OCI-M2 (cell line): ENCODE measurements at regions not wholly inside any gene's neighbourhood (a gene's known extent, or its start where the extent isn't known, plus 50 kb on each side); places are given as distances from the start of the nearest gene placed in this dataset.

ENCODE experiments used
- DNase-seq: peaks from one replicate; lab custom pipeline; 2025; ENCODE audit not compliant: unreplicated experiment; lab: John Stamatoyannopoulos, UW

- no peak for DNase-seq
These were observed 98.7 kb upstream of the MGAT5 start for GRCh38 chr2:134155134-134155533.

- DNase-seq, result no peak
These were observed 95.6 kb upstream of the MGAT5 start for GRCh38 chr2:134158295-134158694.

- no peak for DNase-seq
These were observed 92.7 kb upstream of the MGAT5 start for GRCh38 chr2:134161170-134161547.

- no peak for DNase-seq
These were observed 90.5 kb upstream of the MGAT5 start for GRCh38 chr2:134163336-134163735.

GRCh38 chr2:134164306-134164705 lies 89.6 kb upstream of the MGAT5 start:
- no peak for DNase-seq

GRCh38 chr2:134167015-134167414 lies 86.9 kb upstream of the MGAT5 start:
- DNase-seq, result no peak

DNA sequence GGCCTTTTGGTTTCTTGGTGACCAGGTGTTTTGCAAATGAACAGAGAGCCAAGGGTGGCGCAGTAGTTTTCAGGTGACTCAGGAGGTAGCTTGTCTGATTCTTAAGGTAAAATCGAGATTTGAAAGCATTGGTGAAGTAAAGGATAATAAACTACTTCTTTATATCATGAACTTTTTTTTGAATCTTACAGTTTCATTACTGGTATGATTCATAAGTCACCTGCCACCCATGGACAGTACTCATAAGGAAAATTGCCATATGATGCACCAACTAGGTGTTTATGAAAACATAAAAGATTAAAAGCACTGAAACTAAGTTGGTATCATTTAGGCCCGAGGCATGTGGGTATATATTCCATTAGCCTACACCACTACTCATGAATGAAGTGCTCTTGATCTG lies 84.1 kb upstream of the MGAT5 start:
- no peak for DNase-seq

GRCh38 chr2:134170294-134170693 lies 83.6 kb upstream of the MGAT5 start:
- DNase-seq, result no peak

DNA sequence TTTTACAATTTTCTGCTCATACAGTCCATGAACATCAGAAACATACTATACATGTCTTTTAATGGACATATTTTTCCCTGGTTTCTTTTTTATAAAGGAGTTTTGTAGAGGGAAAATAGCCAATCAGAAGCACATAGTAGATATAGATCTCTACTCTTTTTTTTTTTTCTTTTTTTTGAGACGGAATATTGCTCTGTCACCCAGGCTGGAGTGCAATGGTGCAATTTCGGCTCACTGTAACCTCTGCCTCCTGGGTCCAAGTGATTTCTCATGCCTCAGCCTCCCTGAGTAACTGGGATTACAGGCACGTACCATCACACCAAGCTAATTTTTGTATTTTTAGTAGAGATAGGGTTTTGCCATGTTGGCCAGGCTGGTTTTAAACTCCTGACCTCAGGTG lies 83.2 kb upstream of the MGAT5 start:
- DNase-seq, result no peak

GRCh38 chr2:134173338-134174016 lies 80.4 kb upstream of the MGAT5 start:
- DNase-seq, result no peak

DNA sequence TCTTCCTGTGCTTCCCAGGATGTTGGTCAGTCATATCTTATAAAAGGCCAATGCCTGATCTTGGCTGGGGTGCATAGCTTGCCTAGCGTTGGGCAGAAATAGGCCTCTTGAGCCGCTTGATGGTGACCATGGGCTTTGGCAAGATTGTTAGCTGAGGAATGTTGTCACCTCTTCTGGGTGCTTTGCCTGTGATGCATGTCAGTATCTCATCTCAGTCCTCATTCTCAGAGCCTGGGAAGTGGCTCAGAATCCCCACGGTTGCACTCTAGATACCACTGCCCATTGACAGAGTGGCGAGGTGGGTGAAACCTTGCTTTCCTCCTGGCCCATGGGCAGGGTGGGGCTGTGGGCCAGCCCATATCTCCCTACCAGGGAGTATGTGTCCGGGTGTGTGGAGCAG lies 79.2 kb upstream of the MGAT5 start:
- DNase-seq, result no peak

DNA sequence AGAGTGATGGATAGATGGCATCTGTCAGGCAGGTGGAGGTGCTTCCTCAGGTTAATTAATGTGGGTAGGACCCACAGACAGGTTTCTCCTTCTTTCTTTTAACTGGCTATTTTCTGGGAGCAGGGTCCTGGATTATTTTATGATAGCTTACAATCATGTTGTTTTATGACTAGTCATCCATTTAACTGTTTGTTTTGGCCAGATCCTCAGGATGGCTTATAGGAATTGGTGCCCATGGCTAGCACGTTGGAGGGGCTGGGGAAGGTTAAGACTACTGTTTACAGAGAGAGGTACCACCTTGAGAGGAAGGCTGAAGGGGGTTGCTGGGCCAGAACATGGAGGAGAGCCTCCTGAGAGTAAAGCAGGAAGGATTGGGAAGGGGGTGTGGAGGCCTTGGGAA lies 78.0 kb upstream of the MGAT5 start:
- DNase-seq, result no peak

DNA sequence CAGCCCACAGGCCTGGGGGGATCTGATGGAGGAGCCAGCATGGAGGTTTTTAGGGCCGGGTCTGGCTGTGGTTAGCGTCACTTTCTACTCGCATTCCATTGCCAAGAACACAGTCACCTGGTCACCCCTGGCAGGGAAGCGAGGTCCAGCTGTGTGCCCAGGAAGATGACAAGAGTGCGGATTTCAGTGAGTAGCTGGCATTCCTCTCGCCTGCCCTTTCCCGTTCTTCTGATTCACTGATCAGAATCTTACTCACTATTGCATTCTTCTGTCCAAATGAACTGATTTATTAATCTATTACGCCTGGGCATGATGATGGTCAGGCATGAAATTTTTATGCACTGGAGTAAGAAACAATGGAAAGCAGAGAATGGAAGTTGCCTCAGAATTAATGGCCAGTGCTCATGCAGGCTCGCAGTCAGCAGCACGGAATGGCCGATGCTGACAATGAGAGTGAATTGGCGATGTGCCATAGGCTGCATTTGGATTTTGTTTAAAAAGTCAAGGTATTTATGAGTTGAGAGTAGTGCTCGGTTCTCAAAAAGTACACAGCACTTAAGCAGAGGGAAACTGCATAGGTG lies 76.4 kb upstream of the MGAT5 start:
- no peak for DNase-seq

DNA sequence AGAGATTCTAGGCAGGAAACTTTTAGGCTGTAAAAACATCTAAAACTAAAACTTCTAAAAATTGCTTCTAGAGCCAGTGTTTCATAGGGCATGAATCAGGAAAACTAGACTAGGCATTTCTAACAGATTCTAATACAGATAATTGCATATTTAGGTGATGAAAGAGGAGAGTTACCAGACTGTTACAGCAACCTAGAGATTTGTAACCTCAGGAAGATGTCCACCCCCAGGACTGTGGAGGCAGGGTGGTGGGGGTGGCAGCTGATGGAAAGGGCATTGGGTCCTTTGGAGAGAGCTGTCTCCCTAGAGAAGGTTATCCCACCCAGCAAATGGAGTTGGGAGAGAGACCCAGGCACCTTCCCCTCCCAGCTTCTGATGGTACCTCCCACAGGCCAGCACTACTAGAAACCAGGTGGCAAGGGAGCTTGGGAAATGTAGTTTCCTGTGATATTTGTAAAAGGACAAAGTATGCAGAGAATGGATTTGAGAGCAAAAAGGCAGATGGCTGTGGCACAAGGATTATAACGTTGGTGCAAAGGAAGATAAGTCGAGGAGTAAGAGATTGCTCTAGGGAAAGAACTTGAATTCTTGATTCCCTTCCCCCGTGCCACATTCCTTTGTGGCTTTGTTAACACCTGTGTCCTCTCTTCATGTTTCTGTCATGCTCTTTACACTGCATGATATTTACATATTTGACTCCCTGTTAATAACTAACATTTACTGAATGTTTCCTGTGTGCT lies 75.6 kb upstream of the MGAT5 start:
- DNase-seq, result no peak

DNA sequence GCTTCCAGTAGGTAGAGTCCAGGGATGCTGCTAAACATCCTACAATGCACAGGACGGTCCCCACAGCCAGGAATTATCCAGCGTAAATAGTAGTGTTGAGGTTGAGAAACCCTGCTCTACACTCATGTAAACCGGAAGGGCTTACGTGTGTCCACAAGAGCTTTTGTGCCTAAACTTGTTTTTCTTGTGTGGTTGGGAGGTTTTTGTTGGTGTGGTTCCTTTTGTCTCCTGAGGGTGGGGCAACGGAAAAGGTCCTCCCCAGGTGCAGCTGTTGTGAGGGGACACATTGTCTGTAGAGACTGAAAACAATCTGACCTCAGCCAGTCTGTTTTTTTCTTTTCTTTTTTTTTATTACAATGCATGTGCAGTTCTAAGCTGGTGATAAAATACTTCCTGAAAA lies 72.7 kb upstream of the MGAT5 start:
- no peak for DNase-seq

DNA sequence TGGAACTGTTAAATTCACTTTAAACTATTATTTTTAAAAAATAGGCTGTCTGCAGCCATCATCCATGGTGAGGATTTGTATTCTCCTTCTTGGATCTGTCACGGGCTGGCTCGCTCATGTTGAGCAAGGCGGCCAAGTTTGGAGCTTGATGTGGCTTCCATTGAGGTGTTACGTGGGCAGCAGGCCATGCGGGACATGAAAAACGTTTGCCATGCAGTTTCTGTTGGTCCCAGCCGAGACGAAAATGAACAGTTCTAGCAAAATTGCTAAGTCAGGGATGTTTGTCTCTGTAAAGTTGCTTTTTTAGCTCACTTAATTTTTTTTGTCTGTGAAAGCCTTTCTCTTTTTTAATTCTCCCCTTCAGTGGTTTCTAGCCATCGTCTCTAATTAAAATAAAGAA lies 70.2 kb upstream of the MGAT5 start:
- DNase-seq, result no peak

DNA sequence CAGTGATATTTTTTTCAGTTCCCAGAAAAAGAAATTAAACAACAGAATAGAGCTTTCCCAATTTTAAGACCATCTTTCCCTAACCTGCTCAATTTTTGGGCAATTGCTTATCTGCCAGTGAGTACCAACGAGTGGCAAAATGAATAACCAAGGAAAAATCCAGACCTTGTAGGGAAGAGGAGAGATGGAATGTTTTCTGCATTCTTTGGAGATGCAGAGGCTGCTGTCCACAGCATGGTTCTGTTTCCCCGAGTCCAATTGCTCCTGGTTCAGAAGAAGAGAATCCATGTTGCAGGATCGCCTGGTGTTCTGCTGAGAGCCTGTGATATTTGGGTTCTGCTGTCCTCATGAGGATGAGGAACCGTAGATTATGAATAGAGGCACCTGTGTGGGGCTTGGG lies 68.2 kb upstream of the MGAT5 start:
- no peak for DNase-seq

- DNase-seq, result no peak
These were observed 64.7 kb upstream of the MGAT5 start for GRCh38 chr2:134189009-134189720.

DNA sequence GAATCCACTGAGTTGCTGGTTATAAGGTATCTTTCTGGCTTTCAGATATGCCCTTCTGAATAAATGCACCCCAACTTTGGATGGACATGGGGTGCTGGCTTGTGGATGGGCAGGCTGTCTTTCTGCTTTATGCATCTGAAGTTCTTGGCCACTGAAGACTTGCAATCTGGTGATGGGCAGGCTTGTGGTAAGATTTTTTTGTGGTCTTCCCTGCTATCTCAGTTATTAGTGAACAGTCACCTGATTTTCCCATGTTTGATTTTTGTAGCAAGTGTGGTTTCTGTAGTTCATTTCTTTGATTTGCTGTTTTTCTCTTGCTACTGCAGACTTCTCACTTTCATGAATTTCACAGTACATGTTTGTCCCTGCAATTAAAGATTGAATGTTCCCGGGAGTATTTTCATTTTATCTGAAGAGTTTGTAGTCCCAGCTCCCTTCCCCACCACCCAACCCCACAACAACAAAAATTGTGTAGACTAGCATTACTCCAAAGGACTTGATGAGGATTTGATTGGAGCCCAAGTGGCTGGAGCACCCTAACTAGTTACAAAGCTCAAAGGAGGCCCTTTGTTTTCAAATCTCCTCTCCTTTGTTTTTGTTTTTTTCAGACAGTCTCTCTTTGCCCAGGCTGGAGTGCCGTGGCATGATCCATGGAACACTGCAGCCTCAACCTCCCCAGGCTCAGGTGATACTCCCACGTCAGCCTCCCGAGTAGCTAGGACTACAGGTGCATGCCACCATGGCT lies 63.6 kb upstream of the MGAT5 start:
- no peak for DNase-seq

- no peak for DNase-seq
These were observed 63.1 kb upstream of the MGAT5 start for GRCh38 chr2:134190807-134191203.

DNA sequence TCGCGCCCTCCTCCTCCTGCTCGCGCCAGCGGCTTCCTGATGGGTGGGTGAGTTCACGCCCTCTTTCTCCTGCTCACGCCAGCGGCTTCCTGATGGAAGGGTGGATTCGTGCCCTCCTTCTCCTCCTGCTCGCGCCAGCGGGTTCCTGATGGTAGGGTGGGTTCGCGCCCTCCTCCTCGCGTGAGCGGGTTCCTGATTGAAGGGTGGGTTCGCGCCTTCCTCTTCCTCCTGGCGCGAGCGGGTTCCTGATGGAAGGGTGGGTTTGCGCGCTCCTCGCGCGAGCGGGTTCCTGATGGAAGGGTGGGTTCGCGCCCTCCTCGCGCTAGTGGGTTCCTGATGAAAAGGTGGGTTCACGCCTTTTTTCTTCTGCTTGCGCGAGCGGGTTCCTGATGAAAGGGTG lies 62.0 kb upstream of the MGAT5 start:
- no peak for DNase-seq
